SK-N-SH (cell line): ENCODE measurements at regions not wholly inside any gene's neighbourhood (a gene's known extent, or its start where the extent isn't known, plus 50 kb on each side); places are given as distances from the start of the nearest gene placed in this dataset.

Source experiments
- CTCF ChIA-PET: fragments of 300-600, 350-600 bp; formaldehyde crosslinking; extraction: SDS; loops from one replicate; lab custom pipeline; 2021; lab: Yijun Ruan, JAX
- POLR2A ChIA-PET: fragments of 350-600 bp; sonication (Branson Sonifier 250); formaldehyde crosslinking; extraction: SDS; loops from one replicate; lab custom pipeline; 2020; ENCODE audit warnings: antibody characterized with exemption, inconsistent platforms; lab: Yijun Ruan, JAX
- DNase-seq: peaks from one replicate; pipeline ENCODE4 v3.0.0; 2012
- H2AFZ ChIP-seq: fragments of 200-600 bp; sonication (generic); 2 replicates; pipeline ENCODE4 v1.8.1; 2016; ENCODE audit warnings: antibody characterized with exemption, mild to moderate bottlenecking, low read depth
- H3F3A ChIP-seq: fragments of 200-600 bp; sonication (generic); replicated peaks from 2 replicates; pipeline ENCODE3; 2016; ENCODE audit warnings: antibody characterized with exemption, mild to moderate bottlenecking; ENCODE audit not compliant: insufficient read depth
- H3K27ac ChIP-seq, 2 experiments: fragments of 200-500 bp in 1 of 2; fragments of 200-600 bp in 1 of 2; sonication (Bioruptor generic) in 1 of 2; sonication (generic), shearing (Covaris generic) in 1 of 2; 2 replicates each; pipeline versions ENCODE4 v1.5.1 to v1.6.1; 2014 to 2016; ENCODE audit warnings: low read depth in 2 of 2, inconsistent platforms in 1 of 2, low read length in 1 of 2, mild to moderate bottlenecking in 1 of 2, mixed read lengths in 1 of 2
- H3K27me3 ChIP-seq: fragments of 200-600 bp; sonication (generic), shearing (Covaris generic); 2 replicates; pipeline ENCODE4 v1.6.1; 2016; ENCODE audit warnings: mixed run types; ENCODE audit not compliant: insufficient read depth
- H3K36me3 ChIP-seq, 2 experiments: fragments of 200-500 bp in 1 of 2; fragments of 200-600 bp in 1 of 2; sonication (Bioruptor generic) in 1 of 2; sonication (generic) in 1 of 2; replicated peaks in 1 of 2; 2 replicates each; pipeline versions ENCODE3 to v1.5.1; 2014 to 2016; ENCODE audit warnings: low read length in 1 of 2, mild to moderate bottlenecking in 1 of 2; ENCODE audit not compliant: insufficient read depth in 2 of 2, control insufficient read depth in 1 of 2
- H3K4me1 ChIP-seq, 2 experiments: fragments of 200-500 bp in 1 of 2; fragments of 200-600 bp in 1 of 2; sonication (Bioruptor generic) in 1 of 2; sonication (generic), shearing (Covaris generic) in 1 of 2; 2 replicates each; pipeline versions ENCODE4 v1.5.1 to v1.6.1; 2014 to 2016; ENCODE audit warnings: low read depth in 1 of 2, low read length in 1 of 2, mixed run types in 1 of 2; ENCODE audit not compliant: insufficient read depth in 2 of 2, control insufficient read depth in 1 of 2
- H3K4me2 ChIP-seq: fragments of 200-600 bp; sonication (generic), shearing (Covaris generic); 2 replicates; pipeline ENCODE4 v1.6.1; 2017; ENCODE audit warnings: mixed run types
- H3K4me3 ChIP-seq, 2 experiments: fragments of 200-500 bp in 1 of 2; fragments of 200-600 bp in 1 of 2; sonication (Bioruptor generic) in 1 of 2; sonication (generic), shearing (Covaris generic) in 1 of 2; 2 replicates each; pipeline versions ENCODE4 v1.5.1 to v1.8.1; 2014 to 2016; ENCODE audit warnings: low read depth in 2 of 2, inconsistent platforms in 1 of 2, low read length in 1 of 2, mild to moderate bottlenecking in 1 of 2, mixed read lengths in 1 of 2, moderate library complexity in 1 of 2
- H3K79me2 ChIP-seq: fragments of 200-600 bp; sonication (generic); 2 replicates; pipeline ENCODE4 v1.8.1; 2017; ENCODE audit warnings: mild to moderate bottlenecking; ENCODE audit not compliant: insufficient read depth
- H3K9ac ChIP-seq: fragments of 200-600 bp; sonication (generic); 2 replicates; pipeline ENCODE4 v1.6.1; 2017; ENCODE audit warnings: mixed run types
- H3K9me2 ChIP-seq: fragments of 200-600 bp; sonication (generic); 2 replicates; pipeline ENCODE4 v1.6.1; 2017; ENCODE audit warnings: mixed run types
- H3K9me3 ChIP-seq: fragments of 200-600 bp; sonication (generic); 2 replicates; pipeline ENCODE4 v1.6.1; 2017; ENCODE audit warnings: mixed run types, mild to moderate bottlenecking, moderate library complexity
- H4K20me1 ChIP-seq: fragments of 200-600 bp; sonication (generic); 2 replicates; pipeline ENCODE4 v1.6.1; 2017; ENCODE audit warnings: mild to moderate bottlenecking, mixed run types; ENCODE audit not compliant: insufficient read depth
- CTCF ChIP-seq: fragments of 200-600 bp; sonication (generic); IDR thresholded peaks from 2 replicates; pipeline ENCODE4 v1.6.1; 2017; ENCODE audit warnings: antibody characterized with exemption, mild to moderate bottlenecking, moderate library complexity
- ELF1 ChIP-seq: IDR thresholded peaks from 2 replicates; pipeline ENCODE4 v1.4.0; 2012
- EZH2phosphoT487 ChIP-seq: fragments of 200-600 bp; sonication (generic); IDR thresholded peaks from 2 replicates; pipeline ENCODE4 v1.6.1; 2017; ENCODE audit warnings: low read depth, mixed run types, mild to moderate bottlenecking, antibody characterized with exemption, moderate library complexity, borderline replicate concordance
- FOXJ3 ChIP-seq: sonication (generic); formaldehyde crosslinking; IDR thresholded peaks from 2 replicates; pipeline ENCODE4 v1.5.1; 2020; ENCODE audit warnings: mild to moderate bottlenecking, missing genetic modification reagents
- FOXM1 ChIP-seq: IDR thresholded peaks from 2 replicates; pipeline ENCODE4 v1.4.0; 2012; ENCODE audit warnings: low read depth, mild to moderate bottlenecking
- GABPA ChIP-seq: IDR thresholded peaks from 2 replicates; pipeline ENCODE4 v1.4.0; 2012; ENCODE audit warnings: low read depth, mild to moderate bottlenecking
- GATA2 ChIP-seq: sonication (generic); formaldehyde crosslinking; IDR thresholded peaks from 2 replicates; pipeline ENCODE4 v1.5.0; 2020; ENCODE audit warnings: mild to moderate bottlenecking, missing genetic modification reagents
- NFIC ChIP-seq: IDR thresholded peaks from 2 replicates; pipeline ENCODE4 v1.4.0; 2012; ENCODE audit warnings: borderline replicate concordance
- NRF1 ChIP-seq: IDR thresholded peaks from 2 replicates; pipeline ENCODE4 v1.6.1; 2012; ENCODE audit warnings: low read depth, mild to moderate bottlenecking, low read length
- POLR2AphosphoS5 ChIP-seq: IDR thresholded peaks from 2 replicates; pipeline ENCODE4 v1.6.1; 2012; ENCODE audit warnings: low read depth, low read length
- RAD21 ChIP-seq: IDR thresholded peaks from 2 replicates; pipeline ENCODE4 v1.6.1; 2012; ENCODE audit warnings: mild to moderate bottlenecking, low read length
- RCOR1 ChIP-seq: fragments of 150-350 bp; IDR thresholded peaks from 2 replicates; pipeline ENCODE4 v1.6.1; 2017; ENCODE audit warnings: antibody characterized with exemption, low read length
- REST ChIP-seq: IDR thresholded peaks from 2 replicates; pipeline ENCODE4 v1.6.1; 2012; ENCODE audit warnings: mild to moderate bottlenecking, low read depth, low read length, moderate library complexity
- RFX5 ChIP-seq: IDR thresholded peaks from 2 replicates; pipeline ENCODE4 v1.6.1; 2012; ENCODE audit warnings: mild to moderate bottlenecking, improper control_type of control experiment, low read length
- RXRA ChIP-seq: IDR thresholded peaks from 2 replicates; pipeline ENCODE4 v1.4.0; 2012; ENCODE audit warnings: low read depth, mild to moderate bottlenecking, borderline replicate concordance
- SIN3A ChIP-seq: IDR thresholded peaks from 2 replicates; pipeline ENCODE4 v1.6.1; 2012; ENCODE audit warnings: low read depth, mild to moderate bottlenecking, low read length, moderate library complexity, borderline replicate concordance
- SMC3 ChIP-seq: IDR thresholded peaks from 2 replicates; pipeline ENCODE4 v1.6.1; 2012; ENCODE audit warnings: low read depth, low read length, improper control_type of control experiment
- TAF1 ChIP-seq: IDR thresholded peaks from 2 replicates; pipeline ENCODE4 v1.6.1; 2012; ENCODE audit warnings: low read depth, mild to moderate bottlenecking, low read length, moderate library complexity, borderline replicate concordance
- TCF12 ChIP-seq: IDR thresholded peaks from 2 replicates; pipeline ENCODE4 v1.4.0; 2012
- TEAD4 ChIP-seq: IDR thresholded peaks from 2 replicates; pipeline ENCODE4 v1.4.0; 2012; ENCODE audit warnings: mild to moderate bottlenecking, borderline replicate concordance; ENCODE audit not compliant: insufficient read depth
- USF2 ChIP-seq: fragments of 150-350 bp; IDR thresholded peaks from 2 replicates; pipeline ENCODE4 v1.6.1; 2017; ENCODE audit warnings: antibody characterized with exemption, low read length, low read depth, borderline replicate concordance
- YY1 ChIP-seq: IDR thresholded peaks from 2 replicates; pipeline ENCODE4 v1.4.0; 2012; ENCODE audit warnings: low read depth, mild to moderate bottlenecking
- WGBS: methylation state at CpG from one replicate; pipeline ENCODE4 v1.1.6; 2017; ENCODE audit warnings: low lambda C conversion rate; 5-methylcytosine and 5-hydroxymethylcytosine counted together
- TF ChIP-seq, protein P1 (sequence below): fragments of 150-350 bp; IDR thresholded peaks from 2 replicates; pipeline ENCODE4 v1.6.1; 2016; ENCODE audit warnings: mild to moderate bottlenecking, low read depth, low read length
- TF ChIP-seq, protein P2 (sequence below): IDR thresholded peaks from 2 replicates; pipeline ENCODE4 v1.4.0; 2012; ENCODE audit warnings: low read depth
- TF ChIP-seq, protein P3 (sequence below): IDR thresholded peaks from 2 replicates; pipeline ENCODE4 v1.4.0; 2012; ENCODE audit warnings: low read depth, borderline replicate concordance

GRCh38 chr11:27861706-27862430 is 161.6 kb upstream of the BDNF start:
- Histone ChIP-seq H2AFZ (no peak overlapping the region), H4K20me1 (no peaks in the 10 kb centered on the region), H3K4me2 (no peak overlapping the region), H3K9me3 (no peaks in the 10 kb centered on the region), H3K4me3 (no peak overlapping the region), H3K9me2 (no peaks in the 10 kb centered on the region), H3F3A (peaks cover 5% of the 10 kb centered on the region), H3K27me3 (no peaks in the 10 kb centered on the region), H3K79me2 (no peaks in the 10 kb centered on the region), H3K36me3 (no peaks in the 10 kb centered on the region), H3K9ac (no peak overlapping the region), H3K4me1 (no peaks in the 10 kb centered on the region; a peak in 1 of 4 replicates), H3K27ac (peak overlapping the region in 1 of 2 experiments; percentile 69; a peak in 2 of 4 replicates)
- no peak for DNase-seq
- POLR2A ChIA-PET: no interaction called here
- WGBS: 27% methylated on average over 4 of the region's 4 CpGs
- CTCF ChIA-PET: no interaction called here
- TF ChIP-seq RCOR1: no peak
- no peak for TF ChIP-seq SMC3
- TF ChIP-seq RXRA: no peak
- no peak for TF ChIP-seq RFX5
- no peak for TF ChIP-seq NRF1
- no peak for TF ChIP-seq TAF1
- no peak for TF ChIP-seq GATA2 (CRISPR knock-in tag)
- TF ChIP-seq, protein P1, sequence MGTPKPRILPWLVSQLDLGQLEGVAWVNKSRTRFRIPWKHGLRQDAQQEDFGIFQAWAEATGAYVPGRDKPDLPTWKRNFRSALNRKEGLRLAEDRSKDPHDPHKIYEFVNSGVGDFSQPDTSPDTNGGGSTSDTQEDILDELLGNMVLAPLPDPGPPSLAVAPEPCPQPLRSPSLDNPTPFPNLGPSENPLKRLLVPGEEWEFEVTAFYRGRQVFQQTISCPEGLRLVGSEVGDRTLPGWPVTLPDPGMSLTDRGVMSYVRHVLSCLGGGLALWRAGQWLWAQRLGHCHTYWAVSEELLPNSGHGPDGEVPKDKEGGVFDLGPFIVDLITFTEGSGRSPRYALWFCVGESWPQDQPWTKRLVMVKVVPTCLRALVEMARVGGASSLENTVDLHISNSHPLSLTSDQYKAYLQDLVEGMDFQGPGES: no peak
- TF ChIP-seq, protein P2, sequence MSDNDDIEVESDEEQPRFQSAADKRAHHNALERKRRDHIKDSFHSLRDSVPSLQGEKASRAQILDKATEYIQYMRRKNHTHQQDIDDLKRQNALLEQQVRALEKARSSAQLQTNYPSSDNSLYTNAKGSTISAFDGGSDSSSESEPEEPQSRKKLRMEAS: no peak
- no peak for TF ChIP-seq FOXJ3 (CRISPR knock-in tag)
- TF ChIP-seq TCF12: peak; percentile 55
- no peak for TF ChIP-seq CTCF
- no peak for TF ChIP-seq YY1
- TF ChIP-seq SIN3A: no peak
- TF ChIP-seq TEAD4: peak; percentile 14; the same call in 1 of the 2 replicates
- no peak for TF ChIP-seq USF2
- peak; percentile 73; the same call in 1 of the 2 replicates for TF ChIP-seq NFIC
- TF ChIP-seq, protein P3, sequence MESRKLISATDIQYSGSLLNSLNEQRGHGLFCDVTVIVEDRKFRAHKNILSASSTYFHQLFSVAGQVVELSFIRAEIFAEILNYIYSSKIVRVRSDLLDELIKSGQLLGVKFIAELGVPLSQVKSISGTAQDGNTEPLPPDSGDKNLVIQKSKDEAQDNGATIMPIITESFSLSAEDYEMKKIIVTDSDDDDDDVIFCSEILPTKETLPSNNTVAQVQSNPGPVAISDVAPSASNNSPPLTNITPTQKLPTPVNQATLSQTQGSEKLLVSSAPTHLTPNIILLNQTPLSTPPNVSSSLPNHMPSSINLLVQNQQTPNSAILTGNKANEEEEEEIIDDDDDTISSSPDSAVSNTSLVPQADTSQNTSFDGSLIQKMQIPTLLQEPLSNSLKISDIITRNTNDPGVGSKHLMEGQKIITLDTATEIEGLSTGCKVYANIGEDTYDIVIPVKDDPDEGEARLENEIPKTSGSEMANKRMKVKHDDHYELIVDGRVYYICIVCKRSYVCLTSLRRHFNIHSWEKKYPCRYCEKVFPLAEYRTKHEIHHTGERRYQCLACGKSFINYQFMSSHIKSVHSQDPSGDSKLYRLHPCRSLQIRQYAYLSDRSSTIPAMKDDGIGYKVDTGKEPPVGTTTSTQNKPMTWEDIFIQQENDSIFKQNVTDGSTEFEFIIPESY: no peak
- TF ChIP-seq POLR2AphosphoS5: peak; percentile 32; the same call in 1 of the 2 replicates
- TF ChIP-seq GABPA: no peak
- TF ChIP-seq REST: no peak
- TF ChIP-seq RAD21: no peak
- TF ChIP-seq FOXM1: no peak
- TF ChIP-seq ELF1: no peak
- TF ChIP-seq EZH2phosphoT487: no peak
